ENCODE measurements at regions not wholly inside any gene's neighbourhood (a gene's known extent, or its start where the extent isn't known, plus 50 kb on each side); places are given as distances from the start of the nearest gene placed in this dataset.

- no peak overlapping the region for H3K4me2 ChIP-seq (ENCODE audit: low read length)
- ATAC-seq (no peak), DNase-seq (ENCODE audit: low read depth, low spot score) (no peak)
- ChIA-PET POLR2A (no interaction called here), RAD21 (ENCODE audit: low non-redundant PET in 1 of 2, low total read pairs in 2 of 2, uncharacterized antibody in 2 of 2, unreplicated experiment in 2 of 2) (no interaction called here), CTCF (no interaction called here)
- H3K9me2 ChIP-seq (ENCODE audit: insufficient read depth) = no peaks in the 10 kb centered on the region
- no peak overlapping the region for H3K4me3 ChIP-seq (replicated peaks in 1 of 2; ENCODE audit: low read depth in 1 of 2, low read length in 2 of 2)
- no TSS peak for BruUV-seq (replicated peaks)
- no peak overlapping the region for H3K27ac ChIP-seq (ENCODE audit: low read depth, low read length)
- no peak overlapping the region for H2AFZ ChIP-seq (ENCODE audit: low read depth, low read length, poor library complexity, severe bottlenecking)
- H3K36me3 ChIP-seq (ENCODE audit: control insufficient read depth in 1 of 2, insufficient read depth in 2 of 2, low read length in 2 of 2) = no peaks in the 10 kb centered on the region
- no peaks in the 10 kb centered on the region for H4K20me1 ChIP-seq (ENCODE audit: insufficient read depth)
- TF ChIP-seq FOSL1 (IDR thresholded peaks at IDR 0.05; ENCODE audit: low read depth) (no peak), POLR2AphosphoS5 (IDR thresholded peaks at IDR 0.05; ENCODE audit: low read depth, low read length) (no peak), CBX3 (IDR thresholded peaks at IDR 0.05; ENCODE audit: low read depth) (no peak), SRF (IDR thresholded peaks at IDR 0.05; ENCODE audit: low read depth) (no peak), POLR2A (IDR thresholded peaks at IDR 0.05; ENCODE audit: borderline replicate concordance, extremely low read depth, insufficient read depth, insufficient read length) (no peak), YY1 (IDR thresholded peaks at IDR 0.05; ENCODE audit: extremely low read depth, insufficient replicate concordance, low read depth, low read length) (no peak), SIN3A (IDR thresholded peaks at IDR 0.05; ENCODE audit: low read depth) (no peak), ZNF274 (IDR thresholded peaks at IDR 0.05; ENCODE audit: low read depth, low read length) (no peak), SP1 (IDR thresholded peaks at IDR 0.05; ENCODE audit: low read depth) (no peak), EGR1 (IDR thresholded peaks at IDR 0.05; ENCODE audit: low read depth) (no peak), TCF7L2 (IDR thresholded peaks at IDR 0.05; ENCODE audit: borderline replicate concordance, extremely low read depth, insufficient read depth, insufficient read length) (no peak)
- H3K27me3 ChIP-seq (ENCODE audit: insufficient read depth, low read length) = no peaks in the 10 kb centered on the region
- H3K4me1 ChIP-seq (ENCODE audit: control insufficient read depth in 1 of 2, insufficient read depth in 2 of 2, low read length in 2 of 2) = no peaks in the 10 kb centered on the region
- no peak overlapping the region for H3K9ac ChIP-seq (ENCODE audit: low read length)
- intact Hi-C loops (cut with micrococcal nuclease) = no loop called here
- no peaks in the 10 kb centered on the region for H3K79me2 ChIP-seq (ENCODE audit: insufficient read depth, low read length)
- H3K9me3 ChIP-seq (ENCODE audit: control insufficient read depth in 1 of 2, insufficient read depth in 1 of 2, low read depth in 1 of 2, low read length in 2 of 2) = no peaks in the 10 kb centered on the region
Measured at GRCh38 chr6:163811317-163811716, 396.8 kb downstream of the QKI start.

- H2AFZ ChIP-seq (ENCODE audit: low read depth, low read length, poor library complexity, severe bottlenecking) = no peak overlapping the region
Measured at GRCh38 chr6:163809364-163809763, 394.8 kb downstream of the QKI start.

More at GRCh38 chr6:163809364-163809763, 394.8 kb downstream of the QKI start:
- POLR2A ChIA-PET = no interaction called here
- no peaks in the 10 kb centered on the region for H3K9me3 ChIP-seq (ENCODE audit: control insufficient read depth in 1 of 2, insufficient read depth in 1 of 2, low read depth in 1 of 2, low read length in 2 of 2)
- H4K20me1 ChIP-seq (ENCODE audit: insufficient read depth) = no peaks in the 10 kb centered on the region
- no peak overlapping the region for H3K4me2 ChIP-seq (ENCODE audit: low read length)
- TF ChIP-seq FOSL1 (IDR thresholded peaks at IDR 0.05; ENCODE audit: low read depth) = no peak
- no peak for TF ChIP-seq RAD21 (IDR thresholded peaks at IDR 0.05; ENCODE audit: low read depth)
- TF ChIP-seq, protein P1, sequence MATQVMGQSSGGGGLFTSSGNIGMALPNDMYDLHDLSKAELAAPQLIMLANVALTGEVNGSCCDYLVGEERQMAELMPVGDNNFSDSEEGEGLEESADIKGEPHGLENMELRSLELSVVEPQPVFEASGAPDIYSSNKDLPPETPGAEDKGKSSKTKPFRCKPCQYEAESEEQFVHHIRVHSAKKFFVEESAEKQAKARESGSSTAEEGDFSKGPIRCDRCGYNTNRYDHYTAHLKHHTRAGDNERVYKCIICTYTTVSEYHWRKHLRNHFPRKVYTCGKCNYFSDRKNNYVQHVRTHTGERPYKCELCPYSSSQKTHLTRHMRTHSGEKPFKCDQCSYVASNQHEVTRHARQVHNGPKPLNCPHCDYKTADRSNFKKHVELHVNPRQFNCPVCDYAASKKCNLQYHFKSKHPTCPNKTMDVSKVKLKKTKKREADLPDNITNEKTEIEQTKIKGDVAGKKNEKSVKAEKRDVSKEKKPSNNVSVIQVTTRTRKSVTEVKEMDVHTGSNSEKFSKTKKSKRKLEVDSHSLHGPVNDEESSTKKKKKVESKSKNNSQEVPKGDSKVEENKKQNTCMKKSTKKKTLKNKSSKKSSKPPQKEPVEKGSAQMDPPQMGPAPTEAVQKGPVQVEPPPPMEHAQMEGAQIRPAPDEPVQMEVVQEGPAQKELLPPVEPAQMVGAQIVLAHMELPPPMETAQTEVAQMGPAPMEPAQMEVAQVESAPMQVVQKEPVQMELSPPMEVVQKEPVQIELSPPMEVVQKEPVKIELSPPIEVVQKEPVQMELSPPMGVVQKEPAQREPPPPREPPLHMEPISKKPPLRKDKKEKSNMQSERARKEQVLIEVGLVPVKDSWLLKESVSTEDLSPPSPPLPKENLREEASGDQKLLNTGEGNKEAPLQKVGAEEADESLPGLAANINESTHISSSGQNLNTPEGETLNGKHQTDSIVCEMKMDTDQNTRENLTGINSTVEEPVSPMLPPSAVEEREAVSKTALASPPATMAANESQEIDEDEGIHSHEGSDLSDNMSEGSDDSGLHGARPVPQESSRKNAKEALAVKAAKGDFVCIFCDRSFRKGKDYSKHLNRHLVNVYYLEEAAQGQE (IDR thresholded peaks at IDR 0.05; ENCODE audit: low read depth) = no peak
- no peak for TF ChIP-seq YY1 (IDR thresholded peaks at IDR 0.05; ENCODE audit: extremely low read depth, insufficient replicate concordance, low read depth, low read length)
- no peak for TF ChIP-seq CEBPB (IDR thresholded peaks at IDR 0.05; ENCODE audit: low read depth)
- no peak for TF ChIP-seq ELF1 (IDR thresholded peaks at IDR 0.05; ENCODE audit: borderline replicate concordance, low read depth)
- TF ChIP-seq TCF7L2 (IDR thresholded peaks at IDR 0.05; ENCODE audit: borderline replicate concordance, extremely low read depth, insufficient read depth, insufficient read length) = no peak
- no peak for TF ChIP-seq ZNF274 (IDR thresholded peaks at IDR 0.05; ENCODE audit: low read depth, low read length)
- no peak for TF ChIP-seq EZH2phosphoT487 (IDR thresholded peaks at IDR 0.05; ENCODE audit: borderline replicate concordance)
- TF ChIP-seq SRF (IDR thresholded peaks at IDR 0.05; ENCODE audit: low read depth) = no peak
- no TSS peak for BruUV-seq (replicated peaks)
- H3K79me2 ChIP-seq (ENCODE audit: insufficient read depth, low read length) = no peaks in the 10 kb centered on the region
- no peaks in the 10 kb centered on the region for H3K36me3 ChIP-seq (ENCODE audit: control insufficient read depth in 1 of 2, insufficient read depth in 2 of 2, low read length in 2 of 2)
- RAD21 ChIA-PET (ENCODE audit: low non-redundant PET in 1 of 2, low total read pairs in 2 of 2, uncharacterized antibody in 2 of 2, unreplicated experiment in 2 of 2) = no interaction called here
- CTCF ChIA-PET = no interaction called here
- intact Hi-C loops (cut with micrococcal nuclease) = no loop called here
- no peak for ATAC-seq
- no peak for DNase-seq (ENCODE audit: low read depth, low spot score)
- no peaks in the 10 kb centered on the region for H3K9me2 ChIP-seq (ENCODE audit: insufficient read depth)
- no peak overlapping the region for H3K27ac ChIP-seq (ENCODE audit: low read depth, low read length)
- no peak overlapping the region for H3K4me3 ChIP-seq (replicated peaks in 1 of 2; ENCODE audit: low read depth in 1 of 2, low read length in 2 of 2)
- no peaks in the 10 kb centered on the region for H3K27me3 ChIP-seq (ENCODE audit: insufficient read depth, low read length)
- H3K4me1 ChIP-seq (ENCODE audit: control insufficient read depth in 1 of 2, insufficient read depth in 2 of 2, low read length in 2 of 2) = no peaks in the 10 kb centered on the region
- H3K9ac ChIP-seq (ENCODE audit: low read length) = no peak overlapping the region
